Uterus (tissue), 3 donors: ENCODE measurements at regions not wholly inside any gene's neighbourhood (a gene's known extent, or its start where the extent isn't known, plus 50 kb on each side); places are given as distances from the start of the nearest gene placed in this dataset.

Source experiments
- DNase-seq, 2 donors: peaks; one replicate each; pipeline ENCODE4 v3.0.0-alpha.2; 2019 to 2020
- H3K27ac ChIP-seq, 2 donors: fragments of 200-600 bp; sonication (generic); 1 replicate in 1 of 2; 2 replicates in 1 of 2; pipeline ENCODE4 v1.5.1; 2016 to 2018
- H3K27me3 ChIP-seq, 2 donors: fragments of 200-600 bp; sonication (generic); one replicate each; pipeline ENCODE4 v1.5.1; 2018 to 2019; ENCODE audit warnings: control low read depth in 1 of 2
- H3K36me3 ChIP-seq, 2 donors: fragments of 200-600 bp; sonication (generic); one replicate each; pipeline ENCODE4 v1.5.1; 2019; ENCODE audit warnings: control low read depth in 1 of 2
- H3K4me1 ChIP-seq, 2 donors: fragments of 200-600 bp; sonication (generic); one replicate each; pipeline ENCODE4 v1.5.1; 2018 to 2019; ENCODE audit warnings: control low read depth in 1 of 2
- H3K4me3 ChIP-seq, 2 donors: fragments of 200-600 bp; sonication (generic); 1 replicate in 1 of 2; 2 replicates in 1 of 2; pipeline ENCODE4 v1.5.1; 2018 to 2019; ENCODE audit warnings: mild to moderate bottlenecking in 1 of 2
- H3K9me3 ChIP-seq, 2 donors: fragments of 200-600 bp; sonication (generic); one replicate each; pipeline ENCODE4 v1.5.1; 2019; ENCODE audit warnings: control low read depth in 1 of 2
- POLR2A ChIP-seq, 2 donors: fragments of 450-650 bp; IDR thresholded peaks; one replicate each; pipeline ENCODE4 v1.6.1; 2016; ENCODE audit warnings: antibody characterized with exemption in 2 of 2, mild to moderate bottlenecking in 1 of 2, moderate library complexity in 1 of 2
- intact Hi-C: fragments of 100-400 bp; cut with DNase I; formaldehyde crosslinking; loops from one replicate; pipeline ENCODE4 v1.15.1; 2023; ENCODE audit warnings: low total_unique reads
- TF ChIP-seq, protein P1 (sequence below), 4 experiments: fragments of 200-600 bp in 2 of 4; fragments of 450-650 bp in 2 of 4; sonication (generic) in 2 of 4; IDR thresholded peaks; one replicate each; pipeline ENCODE4 v1.5.1; 2016 to 2019; ENCODE audit warnings: antibody characterized with exemption in 4 of 4, mild to moderate bottlenecking in 2 of 4, moderate library complexity in 1 of 4
- donor health status: DM: yes; HTN: yes; CAD: no.

DNA sequence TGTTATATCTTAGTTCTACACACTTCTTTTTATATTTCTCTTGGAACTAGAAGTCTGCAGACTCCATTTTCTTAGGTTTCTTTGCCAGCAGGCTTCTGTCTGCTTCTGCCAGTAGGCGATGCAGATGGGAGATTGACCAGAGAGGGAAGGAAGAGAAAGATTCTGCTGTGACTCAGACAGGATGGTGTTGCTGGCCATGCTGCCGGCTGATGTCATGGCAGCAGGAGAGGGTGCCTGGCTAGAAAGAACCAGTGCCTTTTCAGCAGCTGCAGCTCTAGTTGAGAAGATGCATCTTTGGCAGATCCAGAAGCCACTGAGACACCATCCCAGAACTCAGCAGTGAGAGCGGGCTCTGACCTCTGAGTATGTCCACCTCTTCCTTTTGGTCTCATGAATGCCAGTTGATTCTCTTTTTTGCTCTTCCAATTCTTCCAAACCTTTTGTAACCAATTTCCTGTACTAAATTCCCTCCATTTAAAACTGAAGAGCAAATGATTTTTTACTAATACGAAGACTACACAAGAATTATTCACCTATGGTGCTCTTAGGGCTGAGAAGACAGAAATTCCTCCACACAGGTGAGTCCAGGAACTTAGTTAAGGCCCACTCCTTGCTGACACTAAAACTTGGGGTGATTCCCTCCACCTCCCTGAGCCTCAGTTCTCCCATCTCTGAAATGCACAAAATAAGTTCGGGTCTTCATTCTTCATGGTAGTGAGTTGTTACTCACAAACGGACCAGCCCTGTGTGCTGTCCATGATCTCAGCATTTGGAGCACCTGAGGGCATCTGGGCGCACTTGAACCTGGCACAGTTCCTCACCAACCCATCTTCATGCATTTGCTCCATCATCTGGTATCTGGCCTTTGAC is 200.7 kb downstream of the MYCN start:
- Histone ChIP-seq H3K27ac (no peak overlapping the region), H3K4me3 (no peak overlapping the region), H3K4me1 (no peaks in the 10 kb centered on the region), H3K9me3 (no peaks in the 10 kb centered on the region), H3K27me3 (no peaks in the 10 kb centered on the region), H3K36me3 (no peaks in the 10 kb centered on the region)
- TF ChIP-seq, protein P1, sequence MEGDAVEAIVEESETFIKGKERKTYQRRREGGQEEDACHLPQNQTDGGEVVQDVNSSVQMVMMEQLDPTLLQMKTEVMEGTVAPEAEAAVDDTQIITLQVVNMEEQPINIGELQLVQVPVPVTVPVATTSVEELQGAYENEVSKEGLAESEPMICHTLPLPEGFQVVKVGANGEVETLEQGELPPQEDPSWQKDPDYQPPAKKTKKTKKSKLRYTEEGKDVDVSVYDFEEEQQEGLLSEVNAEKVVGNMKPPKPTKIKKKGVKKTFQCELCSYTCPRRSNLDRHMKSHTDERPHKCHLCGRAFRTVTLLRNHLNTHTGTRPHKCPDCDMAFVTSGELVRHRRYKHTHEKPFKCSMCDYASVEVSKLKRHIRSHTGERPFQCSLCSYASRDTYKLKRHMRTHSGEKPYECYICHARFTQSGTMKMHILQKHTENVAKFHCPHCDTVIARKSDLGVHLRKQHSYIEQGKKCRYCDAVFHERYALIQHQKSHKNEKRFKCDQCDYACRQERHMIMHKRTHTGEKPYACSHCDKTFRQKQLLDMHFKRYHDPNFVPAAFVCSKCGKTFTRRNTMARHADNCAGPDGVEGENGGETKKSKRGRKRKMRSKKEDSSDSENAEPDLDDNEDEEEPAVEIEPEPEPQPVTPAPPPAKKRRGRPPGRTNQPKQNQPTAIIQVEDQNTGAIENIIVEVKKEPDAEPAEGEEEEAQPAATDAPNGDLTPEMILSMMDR (IDR thresholded peaks at IDR 0.05), result no peak
- TF ChIP-seq POLR2A (IDR thresholded peaks at IDR 0.05), result no peak
- intact Hi-C loops, result no loop called here
- no peak for DNase-seq

DNA sequence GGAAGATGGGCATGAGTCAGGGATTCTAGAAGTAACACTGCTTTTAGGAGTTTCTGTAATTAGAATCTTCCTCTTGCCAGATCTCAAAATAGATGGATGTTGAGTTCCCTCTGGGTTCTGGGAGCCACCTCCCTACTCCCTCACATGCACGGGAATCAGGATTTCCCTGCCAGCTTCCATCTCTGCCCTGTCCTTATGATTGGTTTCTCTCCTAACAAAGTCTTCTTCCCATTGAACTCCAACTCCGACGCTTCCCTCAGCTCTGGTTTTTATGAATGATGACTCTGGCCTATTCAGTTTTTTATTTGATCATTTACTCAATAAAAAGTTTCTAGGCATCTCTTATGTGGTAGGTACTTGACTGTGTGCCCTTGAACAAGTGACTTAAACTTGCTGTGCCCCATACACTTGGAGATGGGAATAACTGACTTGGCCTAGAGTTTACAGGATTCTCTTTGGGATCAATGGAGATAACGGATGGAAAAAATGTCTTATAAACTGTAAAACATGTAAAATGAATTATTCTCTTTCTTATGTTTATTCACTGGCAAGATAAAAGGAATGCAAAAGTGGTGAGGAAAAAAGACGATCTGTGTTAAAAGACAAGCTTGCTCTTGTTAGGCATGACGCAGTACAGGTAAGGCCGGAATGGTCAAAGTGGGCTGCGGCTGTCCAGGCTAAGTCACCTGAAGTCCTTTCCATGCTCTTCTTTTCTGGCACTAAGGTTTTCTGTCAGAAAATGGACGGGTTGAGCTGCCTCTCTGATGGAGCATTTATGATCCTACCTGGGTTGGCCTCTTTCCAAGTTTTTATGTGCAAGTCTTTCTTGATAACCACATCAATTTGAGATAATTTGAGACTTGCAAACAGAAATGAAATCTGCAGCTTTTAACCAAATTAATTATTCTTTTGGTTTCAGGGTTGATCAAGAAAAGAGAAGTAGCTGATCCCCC is 199.6 kb downstream of the MYCN start:
- TF ChIP-seq POLR2A (IDR thresholded peaks at IDR 0.05), result no peak
- TF ChIP-seq, protein P1 (IDR thresholded peaks at IDR 0.05), result no peak
- Histone ChIP-seq H3K27me3 (no peaks in the 10 kb centered on the region), H3K36me3 (no peaks in the 10 kb centered on the region), H3K9me3 (no peaks in the 10 kb centered on the region), H3K4me1 (no peaks in the 10 kb centered on the region), H3K27ac (no peak overlapping the region), H3K4me3 (no peak overlapping the region)
- DNase-seq, result no peak
- intact Hi-C loops, result no loop called here

DNA sequence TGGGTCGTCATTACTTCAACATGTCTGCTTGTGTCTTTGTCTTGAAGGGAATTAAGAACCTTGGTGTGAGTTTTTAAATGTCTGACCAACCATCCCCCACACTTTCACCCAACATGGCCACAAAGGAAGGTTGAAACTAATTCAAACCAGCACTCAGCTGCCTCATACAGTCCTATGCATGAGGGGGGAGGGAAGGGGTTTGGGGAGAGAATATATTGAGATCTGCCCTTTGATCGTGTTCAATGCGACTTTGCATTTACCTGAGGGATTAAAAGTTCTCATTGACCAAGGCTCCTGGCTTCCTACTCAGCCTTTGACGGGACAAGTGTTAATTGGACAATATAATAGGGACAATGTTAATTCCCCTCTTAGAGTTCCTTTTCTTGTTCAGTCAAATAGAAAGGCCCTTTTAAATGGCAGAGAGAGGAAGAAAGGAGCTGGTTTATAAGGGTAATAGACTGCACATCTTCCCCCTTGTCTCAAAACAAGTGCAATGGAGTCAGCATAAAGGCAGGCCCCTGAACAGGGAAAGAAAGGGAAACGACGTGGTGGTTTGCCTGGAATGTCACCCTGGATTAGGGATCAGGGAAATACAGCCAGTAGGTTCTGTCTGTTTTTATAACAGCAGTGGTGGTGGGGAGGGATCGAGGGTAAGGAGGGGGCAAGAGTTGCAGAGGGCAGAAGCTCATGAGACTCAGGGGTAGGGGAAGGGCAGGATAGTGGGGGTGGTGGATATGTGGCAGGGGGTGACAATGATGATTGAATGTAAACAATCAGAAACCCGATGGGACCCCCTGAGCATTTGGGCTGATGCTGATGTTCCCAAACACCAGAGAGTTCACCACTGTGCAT is 198.7 kb downstream of the MYCN start:
- intact Hi-C loops, result no loop called here
- Histone ChIP-seq H3K27ac (no peak overlapping the region), H3K9me3 (no peaks in the 10 kb centered on the region), H3K4me1 (no peaks in the 10 kb centered on the region), H3K36me3 (no peaks in the 10 kb centered on the region), H3K27me3 (no peaks in the 10 kb centered on the region), H3K4me3 (no peak overlapping the region)
- TF ChIP-seq POLR2A (IDR thresholded peaks at IDR 0.05), result no peak
- TF ChIP-seq, protein P1 (IDR thresholded peaks at IDR 0.05), result no peak
- DNase-seq, result no peak

DNA sequence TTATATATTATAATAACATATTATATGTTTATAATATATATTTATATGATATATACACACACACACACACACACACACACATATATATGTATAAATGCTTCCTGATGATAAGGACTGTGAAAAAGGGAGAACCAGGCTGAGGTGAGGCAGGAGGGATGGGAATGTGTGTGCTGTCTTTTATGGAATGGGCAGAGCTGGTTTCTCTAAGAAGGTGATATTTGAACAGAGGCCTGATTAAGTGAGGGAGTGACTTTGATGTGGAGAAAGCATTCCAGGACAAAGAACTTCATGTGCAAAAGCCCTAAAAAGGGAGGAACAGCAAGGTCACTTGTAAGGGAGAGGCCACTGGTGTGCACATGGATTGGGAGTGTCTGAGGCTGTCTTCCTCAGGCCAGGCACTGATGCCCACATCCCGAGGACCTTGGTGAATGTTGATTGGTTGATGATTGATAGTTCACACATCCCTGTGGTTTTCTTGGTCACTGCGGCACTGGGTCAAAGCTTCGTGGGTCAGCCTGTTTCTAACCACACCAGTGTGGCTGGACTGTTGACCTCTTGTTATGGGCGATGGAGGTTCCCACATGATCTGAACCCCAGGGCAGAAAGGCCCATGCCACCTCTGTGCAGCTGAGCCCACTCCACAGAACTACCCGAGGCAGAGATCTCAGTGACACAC is 196.9 kb downstream of the MYCN start:
- H3K36me3 ChIP-seq, result no peaks in the 10 kb centered on the region
- no peak for DNase-seq
- intact Hi-C loops, result no loop called here
- H3K4me1 ChIP-seq, result no peaks in the 10 kb centered on the region
- no peaks in the 10 kb centered on the region for H3K9me3 ChIP-seq
- TF ChIP-seq, protein P1 (IDR thresholded peaks at IDR 0.05), result no peak
- TF ChIP-seq POLR2A (IDR thresholded peaks at IDR 0.05), result no peak
- H3K4me3 ChIP-seq, result no peak overlapping the region
- no peaks in the 10 kb centered on the region for H3K27me3 ChIP-seq
- H3K27ac ChIP-seq, result no peak overlapping the region
